DOHH2 (cell line): ENCODE measurements at regions not wholly inside any gene's neighbourhood (a gene's known extent, or its start where the extent isn't known, plus 50 kb on each side); places are given as distances from the start of the nearest gene placed in this dataset.

Experiments used
- EZH2phosphoT487 ChIP-seq: fragments of 200-600 bp; sonication (generic); IDR thresholded peaks from 2 replicates; pipeline ENCODE4 v1.6.1; 2017; ENCODE audit warnings: borderline replicate concordance, mild to moderate bottlenecking, antibody characterized with exemption, low read length, moderate library complexity, mixed read lengths
- TF ChIP-seq, protein P1 (sequence below): fragments of 200-600 bp; sonication (generic); IDR thresholded peaks from one replicate; pipeline ENCODE4 v1.5.1; 2014; ENCODE audit warnings: antibody characterized with exemption, mild to moderate bottlenecking, low read depth, low read length; ENCODE audit not compliant: poor library complexity, severe bottlenecking

DNA sequence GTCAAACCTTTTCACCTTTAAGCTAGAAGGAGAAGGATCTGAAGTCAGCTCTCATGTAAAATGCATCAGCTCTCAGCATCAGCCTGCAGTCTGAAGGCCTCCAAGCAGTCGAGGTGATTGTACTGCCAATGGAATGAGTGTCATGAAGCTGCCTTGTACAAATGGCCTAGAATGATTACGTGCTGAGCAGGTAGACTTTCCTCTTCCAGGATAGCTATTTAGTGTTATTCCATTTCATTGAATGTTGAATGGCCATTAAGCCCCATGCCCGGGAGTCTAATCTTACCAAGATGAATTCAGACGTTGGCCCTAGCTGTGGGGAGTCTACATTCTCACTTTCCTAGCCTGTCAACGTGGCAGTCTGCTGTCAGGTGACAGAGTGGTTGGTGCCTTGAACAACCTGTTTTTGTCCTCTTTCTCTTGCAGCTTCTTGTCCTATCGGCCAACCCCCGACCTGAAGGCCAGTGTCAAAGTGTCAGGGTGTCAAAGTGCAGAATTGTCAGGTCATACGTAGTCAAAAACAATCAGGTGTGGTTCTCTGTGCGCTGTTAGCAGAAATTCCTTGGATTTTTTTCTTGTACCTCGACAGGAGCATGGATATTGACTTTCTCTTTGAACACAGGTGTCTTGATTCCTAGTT, 95.2 kb upstream of the TIAM2 start:
- TF ChIP-seq, protein P1, sequence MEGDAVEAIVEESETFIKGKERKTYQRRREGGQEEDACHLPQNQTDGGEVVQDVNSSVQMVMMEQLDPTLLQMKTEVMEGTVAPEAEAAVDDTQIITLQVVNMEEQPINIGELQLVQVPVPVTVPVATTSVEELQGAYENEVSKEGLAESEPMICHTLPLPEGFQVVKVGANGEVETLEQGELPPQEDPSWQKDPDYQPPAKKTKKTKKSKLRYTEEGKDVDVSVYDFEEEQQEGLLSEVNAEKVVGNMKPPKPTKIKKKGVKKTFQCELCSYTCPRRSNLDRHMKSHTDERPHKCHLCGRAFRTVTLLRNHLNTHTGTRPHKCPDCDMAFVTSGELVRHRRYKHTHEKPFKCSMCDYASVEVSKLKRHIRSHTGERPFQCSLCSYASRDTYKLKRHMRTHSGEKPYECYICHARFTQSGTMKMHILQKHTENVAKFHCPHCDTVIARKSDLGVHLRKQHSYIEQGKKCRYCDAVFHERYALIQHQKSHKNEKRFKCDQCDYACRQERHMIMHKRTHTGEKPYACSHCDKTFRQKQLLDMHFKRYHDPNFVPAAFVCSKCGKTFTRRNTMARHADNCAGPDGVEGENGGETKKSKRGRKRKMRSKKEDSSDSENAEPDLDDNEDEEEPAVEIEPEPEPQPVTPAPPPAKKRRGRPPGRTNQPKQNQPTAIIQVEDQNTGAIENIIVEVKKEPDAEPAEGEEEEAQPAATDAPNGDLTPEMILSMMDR = no peak
- TF ChIP-seq EZH2phosphoT487 = no peak
